ENCODE measurements at regions not wholly inside any gene's neighbourhood (a gene's known extent, or its start where the extent isn't known, plus 50 kb on each side); places are given as distances from the start of the nearest gene placed in this dataset.

GRCh38 chr18:56312551-56313335 lies 325.6 kb downstream of the TXNL1 start:
- Histone ChIP-seq H3K9me3 (ENCODE audit: control insufficient read depth, low read depth, low read length) (no peaks in the 10 kb centered on the region), H4K5ac (ENCODE audit: insufficient read length, low read depth, low read length) (no peak overlapping the region), H3K14ac (ENCODE audit: insufficient read depth, low read length) (no peak overlapping the region), H4K8ac (replicated peaks; ENCODE audit: insufficient read length, low read depth, low read length) (no peak overlapping the region), H4K91ac (ENCODE audit: insufficient read length, low read depth, low read length) (no peak overlapping the region), H2BK15ac (ENCODE audit: low read depth, low read length) (no peak overlapping the region), H2AK5ac (ENCODE audit: insufficient read length, low read length) (no peak overlapping the region), H3K23me2 (ENCODE audit: insufficient read length, low read depth, low read length, poor library complexity, severe bottlenecking) (no peaks in the 10 kb centered on the region), H3K79me1 (ENCODE audit: insufficient read depth, low read depth, low read length, poor library complexity, severe bottlenecking) (no peaks in the 10 kb centered on the region), H3K18ac (ENCODE audit: insufficient read length, low read depth, low read length) (no peak overlapping the region), H2BK5ac (ENCODE audit: insufficient read length, low read length) (no peak overlapping the region), H2AFZ (ENCODE audit: low read length) (no peak overlapping the region), H3K4me2 (ENCODE audit: insufficient read depth, insufficient read length, low read length) (no peak overlapping the region), H2BK20ac (ENCODE audit: low read depth, low read length, poor library complexity, severe bottlenecking) (no peak overlapping the region), H3K27me3 (ENCODE audit: insufficient read depth, low read length) (no peaks in the 10 kb centered on the region), H3K56ac (ENCODE audit: insufficient read length, low read depth, low read length) (no peak overlapping the region), H3K79me2 (ENCODE audit: insufficient read depth, low read length) (no peaks in the 10 kb centered on the region), H3K23ac (ENCODE audit: insufficient read length, low read depth, low read length) (no peak overlapping the region), H3K27ac (ENCODE audit: insufficient read length, low read depth, low read length) (no peak overlapping the region), H3K9ac (ENCODE audit: extremely low read depth, insufficient read length, low read length) (no peak overlapping the region), H4K20me1 (ENCODE audit: control insufficient read depth, insufficient read depth, insufficient read length) (no peaks in the 10 kb centered on the region), H2BK120ac (ENCODE audit: low read depth, low read length, poor library complexity, severe bottlenecking) (no peak overlapping the region), H3K4ac (ENCODE audit: low read depth, low read length) (no peak overlapping the region), H3T11ph (ENCODE audit: low read length) (no peak overlapping the region), H2BK12ac (ENCODE audit: insufficient read length, low read depth, low read length) (no peak overlapping the region), H3K4me1 (ENCODE audit: insufficient read depth, low read length) (no peaks in the 10 kb centered on the region)
- TF ChIP-seq, protein P1, sequence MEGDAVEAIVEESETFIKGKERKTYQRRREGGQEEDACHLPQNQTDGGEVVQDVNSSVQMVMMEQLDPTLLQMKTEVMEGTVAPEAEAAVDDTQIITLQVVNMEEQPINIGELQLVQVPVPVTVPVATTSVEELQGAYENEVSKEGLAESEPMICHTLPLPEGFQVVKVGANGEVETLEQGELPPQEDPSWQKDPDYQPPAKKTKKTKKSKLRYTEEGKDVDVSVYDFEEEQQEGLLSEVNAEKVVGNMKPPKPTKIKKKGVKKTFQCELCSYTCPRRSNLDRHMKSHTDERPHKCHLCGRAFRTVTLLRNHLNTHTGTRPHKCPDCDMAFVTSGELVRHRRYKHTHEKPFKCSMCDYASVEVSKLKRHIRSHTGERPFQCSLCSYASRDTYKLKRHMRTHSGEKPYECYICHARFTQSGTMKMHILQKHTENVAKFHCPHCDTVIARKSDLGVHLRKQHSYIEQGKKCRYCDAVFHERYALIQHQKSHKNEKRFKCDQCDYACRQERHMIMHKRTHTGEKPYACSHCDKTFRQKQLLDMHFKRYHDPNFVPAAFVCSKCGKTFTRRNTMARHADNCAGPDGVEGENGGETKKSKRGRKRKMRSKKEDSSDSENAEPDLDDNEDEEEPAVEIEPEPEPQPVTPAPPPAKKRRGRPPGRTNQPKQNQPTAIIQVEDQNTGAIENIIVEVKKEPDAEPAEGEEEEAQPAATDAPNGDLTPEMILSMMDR (conservative IDR thresholded peaks at IDR 0.05) = no peak
- H3K4me3 Mint-ChIP-seq = no peak overlapping the region
- no peak for DNase-seq
- H3K4me1 Mint-ChIP-seq = peaks cover 3 to 4% of the 10 kb centered on the region in 2 experiments
- H3K36me3 Mint-ChIP-seq (ENCODE audit: insufficient read depth in 1 of 3, low read depth in 3 of 3) = no peaks in the 10 kb centered on the region
- no peaks in the 10 kb centered on the region for H3K27me3 Mint-ChIP-seq (ENCODE audit: low read depth)
- no peak overlapping the region; a peak in 1 of 7 replicates for H3K27ac Mint-ChIP-seq
- no peaks in the 10 kb centered on the region for H3K9me3 Mint-ChIP-seq
- WGBS (ENCODE audit: extremely low coverage, insufficient read length, low lambda C conversion rate) = no CpG with 5 or more reads among the region's 5 CpGs
